ENCODE measurements at regions not wholly inside any gene's neighbourhood (a gene's known extent, or its start where the extent isn't known, plus 50 kb on each side); places are given as distances from the start of the nearest gene placed in this dataset.

GRCh38 chr11:133787379-133788141 lies 57.8 kb downstream of the SPATA19 start:
- peak overlapping the region; percentile 15 for H3K4me3 ChIP-seq
- no peaks in the 10 kb centered on the region for H3K4me1 ChIP-seq
- 10% methylated on average over 25 of the region's 47 CpGs for WGBS
- TF ChIP-seq POLR2AphosphoS5 (IDR thresholded peaks at IDR 0.05) (no peak), CTCF (IDR thresholded peaks at IDR 0.05) (no peak), EP300 (IDR thresholded peaks at IDR 0.05) (no peak), POLR2A (IDR thresholded peaks at IDR 0.05) (no peak)
- no peaks in the 10 kb centered on the region for H3K36me3 ChIP-seq
- peaks cover 37% of the 10 kb centered on the region for H3K27me3 ChIP-seq
- DNase-seq (ENCODE audit: low spot score in 2 of 2): no peak
- no peak overlapping the region for H3K27ac ChIP-seq
- no peaks in the 10 kb centered on the region for H3K9me3 ChIP-seq

- no peaks in the 10 kb centered on the region for H3K4me1 ChIP-seq
- H3K4me3 ChIP-seq: no peak overlapping the region
- no peaks in the 10 kb centered on the region for H3K36me3 ChIP-seq
- H3K27ac ChIP-seq: no peak overlapping the region
- no peak for TF ChIP-seq POLR2A (IDR thresholded peaks at IDR 0.05)
- no peak for TF ChIP-seq EP300 (IDR thresholded peaks at IDR 0.05)
- TF ChIP-seq CTCF (IDR thresholded peaks at IDR 0.05): no peak
- no peak for TF ChIP-seq POLR2AphosphoS5 (IDR thresholded peaks at IDR 0.05)
- H3K9me3 ChIP-seq: no peaks in the 10 kb centered on the region
- H3K27me3 ChIP-seq: peaks cover 35% of the 10 kb centered on the region
- DNase-seq (ENCODE audit: low spot score in 2 of 2): no peak
- WGBS: 61% methylated on average over 10 of the region's 10 CpGs
Measured at GRCh38 chr11:133785795-133786340, 59.4 kb downstream of the SPATA19 start.

GRCh38 chr11:133784359-133784758 lies 61.0 kb downstream of the SPATA19 start:
- TF ChIP-seq POLR2AphosphoS5 (IDR thresholded peaks at IDR 0.05) (no peak), POLR2A (IDR thresholded peaks at IDR 0.05) (no peak), CTCF (IDR thresholded peaks at IDR 0.05) (no peak), EP300 (IDR thresholded peaks at IDR 0.05) (no peak)
- Histone ChIP-seq H3K9me3 (no peaks in the 10 kb centered on the region), H3K27ac (no peak overlapping the region), H3K4me1 (no peaks in the 10 kb centered on the region), H3K27me3 (peaks cover 26% of the 10 kb centered on the region), H3K36me3 (no peaks in the 10 kb centered on the region), H3K4me3 (no peak overlapping the region)
- WGBS: 75% methylated on average over 6 of the region's 6 CpGs
- DNase-seq (ENCODE audit: low spot score in 2 of 2): no peak

- no peak for DNase-seq (ENCODE audit: low spot score in 2 of 2)
- no peak overlapping the region for H3K4me3 ChIP-seq
- 90% methylated on average over 9 of the region's 37 CpGs for WGBS
- no peaks in the 10 kb centered on the region for H3K36me3 ChIP-seq
- peaks cover 7% of the 10 kb centered on the region for H3K27me3 ChIP-seq
- H3K4me1 ChIP-seq: no peaks in the 10 kb centered on the region
- no peak overlapping the region for H3K27ac ChIP-seq
- TF ChIP-seq POLR2A (IDR thresholded peaks at IDR 0.05) (no peak), EP300 (IDR thresholded peaks at IDR 0.05) (no peak), POLR2AphosphoS5 (IDR thresholded peaks at IDR 0.05) (no peak), CTCF (IDR thresholded peaks at IDR 0.05) (no peak)
- no peaks in the 10 kb centered on the region for H3K9me3 ChIP-seq
Measured at GRCh38 chr11:133782116-133782725, 63.1 kb downstream of the SPATA19 start.

GRCh38 chr11:133778161-133778560 lies 67.2 kb downstream of the SPATA19 start:
- Histone ChIP-seq H3K4me3 (no peak overlapping the region), H3K9me3 (no peaks in the 10 kb centered on the region), H3K27me3 (no peaks in the 10 kb centered on the region), H3K4me1 (no peaks in the 10 kb centered on the region), H3K36me3 (no peaks in the 10 kb centered on the region), H3K27ac (no peak overlapping the region)
- TF ChIP-seq POLR2A (IDR thresholded peaks at IDR 0.05) (no peak), POLR2AphosphoS5 (IDR thresholded peaks at IDR 0.05) (no peak), CTCF (IDR thresholded peaks at IDR 0.05) (no peak), EP300 (IDR thresholded peaks at IDR 0.05) (no peak)
- WGBS: 55% methylated on average over 15 of the region's 18 CpGs
- DNase-seq (ENCODE audit: low spot score in 2 of 2): no peak

Data from suprapubic skin (tissue), 4 donors.